GM12873 (cell line): ENCODE measurements at regions not wholly inside any gene's neighbourhood (a gene's known extent, or its start where the extent isn't known, plus 50 kb on each side); places are given as distances from the start of the nearest gene placed in this dataset.

ENCODE experiments used
- TF ChIP-seq, protein P1 (sequence below): IDR thresholded peaks from 2 replicates; pipeline ENCODE4 v1.5.1; 2012; ENCODE audit warnings: low read depth, mild to moderate bottlenecking, moderate library complexity, low read length, control low read depth; ENCODE audit not compliant: insufficient read depth; ENCODE audit errors: missing control alignments

DNA sequence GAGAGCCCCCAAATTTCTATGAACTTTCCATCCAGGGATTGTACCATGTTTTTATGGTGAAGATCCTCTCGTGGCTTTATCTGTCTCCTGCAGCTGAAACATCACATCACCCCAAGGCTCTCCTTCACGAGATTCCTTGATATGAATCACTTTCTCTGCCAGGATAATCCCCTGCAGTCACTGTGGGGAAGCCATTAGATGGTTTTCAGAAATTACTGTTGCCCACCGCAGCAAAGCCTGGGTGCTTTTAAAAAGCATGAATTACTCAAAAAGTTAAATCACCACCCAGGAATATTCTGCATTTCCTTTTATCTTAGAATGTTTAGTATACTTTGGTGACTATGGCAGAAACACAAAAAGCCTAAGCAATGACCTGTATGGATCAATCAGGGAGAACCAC is 428.4 kb upstream of the SLC14A2 start:
- TF ChIP-seq, protein P1, sequence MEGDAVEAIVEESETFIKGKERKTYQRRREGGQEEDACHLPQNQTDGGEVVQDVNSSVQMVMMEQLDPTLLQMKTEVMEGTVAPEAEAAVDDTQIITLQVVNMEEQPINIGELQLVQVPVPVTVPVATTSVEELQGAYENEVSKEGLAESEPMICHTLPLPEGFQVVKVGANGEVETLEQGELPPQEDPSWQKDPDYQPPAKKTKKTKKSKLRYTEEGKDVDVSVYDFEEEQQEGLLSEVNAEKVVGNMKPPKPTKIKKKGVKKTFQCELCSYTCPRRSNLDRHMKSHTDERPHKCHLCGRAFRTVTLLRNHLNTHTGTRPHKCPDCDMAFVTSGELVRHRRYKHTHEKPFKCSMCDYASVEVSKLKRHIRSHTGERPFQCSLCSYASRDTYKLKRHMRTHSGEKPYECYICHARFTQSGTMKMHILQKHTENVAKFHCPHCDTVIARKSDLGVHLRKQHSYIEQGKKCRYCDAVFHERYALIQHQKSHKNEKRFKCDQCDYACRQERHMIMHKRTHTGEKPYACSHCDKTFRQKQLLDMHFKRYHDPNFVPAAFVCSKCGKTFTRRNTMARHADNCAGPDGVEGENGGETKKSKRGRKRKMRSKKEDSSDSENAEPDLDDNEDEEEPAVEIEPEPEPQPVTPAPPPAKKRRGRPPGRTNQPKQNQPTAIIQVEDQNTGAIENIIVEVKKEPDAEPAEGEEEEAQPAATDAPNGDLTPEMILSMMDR: no peak

DNA sequence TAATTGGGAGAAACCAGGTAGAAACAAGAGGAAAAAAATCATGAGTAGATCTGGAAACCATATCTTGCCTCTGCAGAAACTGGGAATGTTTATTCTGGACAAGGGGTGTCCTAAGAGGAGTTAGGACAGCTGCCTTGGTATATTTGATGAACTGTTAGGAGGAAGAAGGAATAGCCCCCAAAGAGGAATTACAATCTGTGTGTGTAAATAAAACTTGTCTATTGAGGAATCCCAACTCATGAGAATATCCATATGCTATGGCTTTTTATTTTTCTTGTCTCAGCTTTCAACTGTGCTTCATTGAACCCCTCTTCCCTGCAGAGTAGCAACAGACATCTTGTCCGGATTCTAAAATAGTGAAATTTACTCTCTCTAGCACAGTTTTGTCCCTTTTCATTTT is 423.5 kb upstream of the SLC14A2 start:
- TF ChIP-seq, protein P1: no peak

DNA sequence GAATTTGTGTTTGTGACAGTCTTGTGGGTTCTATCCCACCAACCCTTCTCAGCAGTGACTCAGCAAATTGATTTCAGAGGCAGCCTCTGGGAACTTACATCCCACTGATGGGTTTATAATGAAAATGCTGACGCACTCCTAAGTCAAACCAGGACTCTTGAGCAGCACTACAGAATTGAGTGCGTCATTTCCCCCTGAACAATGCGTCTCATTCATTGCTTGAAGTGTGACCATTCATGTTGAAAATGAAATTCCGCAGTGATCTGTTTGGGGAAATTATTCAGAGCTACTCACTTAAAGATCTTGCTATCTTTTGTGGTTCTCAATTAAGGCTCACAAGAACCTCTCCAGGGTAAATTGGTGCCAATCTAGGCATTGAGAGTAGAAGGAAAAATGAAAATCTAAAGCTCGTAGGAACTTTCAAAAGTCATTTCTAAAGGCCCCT is 417.7 kb upstream of the SLC14A2 start:
- TF ChIP-seq, protein P1: no peak

DNA sequence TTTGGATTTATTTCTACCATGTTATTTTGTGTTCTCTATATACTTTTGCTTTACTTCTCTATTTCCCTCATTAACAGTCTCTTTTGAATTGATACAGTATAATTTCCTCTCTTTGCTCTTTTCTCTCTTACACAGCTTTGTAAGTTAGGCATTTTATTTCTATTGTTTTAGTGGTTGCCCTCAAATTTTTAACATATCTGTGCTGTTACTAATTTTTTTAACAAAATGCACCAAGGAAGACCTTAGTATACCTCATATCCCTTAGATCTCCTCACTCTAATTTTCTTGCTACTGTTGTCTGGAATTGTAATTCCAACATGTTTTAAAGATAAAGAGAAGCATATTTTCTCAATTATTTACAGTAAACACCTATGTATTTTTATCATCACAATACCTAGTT is 416.8 kb upstream of the SLC14A2 start:
- TF ChIP-seq, protein P1: no peak

DNA sequence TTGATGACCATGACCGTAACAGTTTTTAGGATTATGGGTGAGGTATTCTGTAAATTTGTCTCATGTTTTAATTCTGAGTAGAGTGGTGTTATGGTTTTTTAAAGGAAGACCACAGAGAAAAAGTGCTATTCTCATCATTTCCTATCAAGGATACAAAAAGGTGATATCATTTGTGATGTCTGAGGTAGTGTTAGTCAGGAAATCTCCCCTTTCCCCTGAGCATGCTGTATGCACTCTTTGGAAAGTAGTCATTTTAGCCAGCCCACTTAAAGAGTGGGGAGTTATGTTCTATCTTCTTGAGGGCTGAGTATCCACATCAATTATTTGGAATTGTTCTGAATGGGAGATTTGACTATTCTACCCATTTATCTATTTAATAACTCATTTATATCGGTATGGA is 414.2 kb upstream of the SLC14A2 start:
- TF ChIP-seq, protein P1: no peak

DNA sequence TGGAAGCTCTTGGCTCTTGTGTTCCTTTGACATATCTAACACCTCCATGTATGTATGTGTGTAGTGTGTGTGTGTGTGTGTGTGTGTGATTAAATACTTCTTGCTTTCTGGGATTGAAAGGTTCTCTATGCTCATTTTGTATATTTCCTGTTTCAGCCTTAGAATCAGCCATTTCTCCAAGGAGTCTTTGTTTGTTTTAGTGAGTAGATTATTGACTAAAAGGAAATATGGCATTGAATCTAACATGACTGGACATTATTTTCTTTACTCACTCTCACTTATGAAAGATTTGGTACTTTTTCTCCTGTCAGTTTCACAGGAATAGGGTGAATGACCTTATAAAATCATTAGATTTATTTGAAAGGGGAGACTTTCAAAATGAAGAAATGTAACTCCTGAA is 413.8 kb upstream of the SLC14A2 start:
- TF ChIP-seq, protein P1: no peak

DNA sequence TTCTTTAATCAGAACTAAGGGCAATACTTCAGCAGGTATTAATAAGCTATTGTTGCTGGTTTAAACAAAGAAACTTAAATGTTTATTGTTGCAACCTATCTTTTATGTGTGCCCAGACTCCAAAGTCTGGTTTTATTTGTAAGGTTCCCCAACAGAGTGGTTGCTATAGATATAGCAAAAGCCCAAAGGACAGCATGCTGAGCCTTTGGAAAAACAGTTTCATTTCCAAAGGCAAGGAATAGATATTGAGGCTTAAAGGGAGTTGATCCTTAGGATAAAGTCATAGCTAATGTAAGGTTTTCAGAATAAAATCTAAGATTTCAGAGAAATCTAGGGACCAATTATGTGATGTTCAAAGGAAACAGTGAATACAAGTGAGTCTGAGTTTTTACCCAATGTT is 413.2 kb upstream of the SLC14A2 start:
- TF ChIP-seq, protein P1: no peak
